ENCODE measurements at regions not wholly inside any gene's neighbourhood (a gene's known extent, or its start where the extent isn't known, plus 50 kb on each side); places are given as distances from the start of the nearest gene placed in this dataset.

DNA sequence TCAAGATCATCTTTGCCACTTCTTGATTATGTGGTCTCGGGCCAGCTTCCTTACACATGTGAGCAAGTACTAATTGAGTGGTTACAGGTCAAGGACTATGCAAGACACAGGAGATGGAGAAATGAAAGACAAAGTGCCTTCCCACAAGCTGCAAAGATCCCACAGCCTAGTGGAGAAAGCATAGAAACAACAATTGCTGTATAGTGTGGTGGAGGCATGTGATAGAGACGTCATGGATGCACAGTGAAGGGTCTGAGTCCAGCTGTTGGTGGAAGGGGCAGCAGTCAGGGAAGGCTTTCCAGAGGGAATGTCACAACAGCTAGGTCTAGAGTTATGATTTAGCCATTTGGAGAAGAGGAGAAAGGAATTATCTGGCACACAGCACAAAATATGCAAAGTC is 210.6 kb downstream of the KDR start:
- no peak for TF ChIP-seq POLR2A (IDR thresholded peaks at IDR 0.05)
- TF ChIP-seq, protein P1, sequence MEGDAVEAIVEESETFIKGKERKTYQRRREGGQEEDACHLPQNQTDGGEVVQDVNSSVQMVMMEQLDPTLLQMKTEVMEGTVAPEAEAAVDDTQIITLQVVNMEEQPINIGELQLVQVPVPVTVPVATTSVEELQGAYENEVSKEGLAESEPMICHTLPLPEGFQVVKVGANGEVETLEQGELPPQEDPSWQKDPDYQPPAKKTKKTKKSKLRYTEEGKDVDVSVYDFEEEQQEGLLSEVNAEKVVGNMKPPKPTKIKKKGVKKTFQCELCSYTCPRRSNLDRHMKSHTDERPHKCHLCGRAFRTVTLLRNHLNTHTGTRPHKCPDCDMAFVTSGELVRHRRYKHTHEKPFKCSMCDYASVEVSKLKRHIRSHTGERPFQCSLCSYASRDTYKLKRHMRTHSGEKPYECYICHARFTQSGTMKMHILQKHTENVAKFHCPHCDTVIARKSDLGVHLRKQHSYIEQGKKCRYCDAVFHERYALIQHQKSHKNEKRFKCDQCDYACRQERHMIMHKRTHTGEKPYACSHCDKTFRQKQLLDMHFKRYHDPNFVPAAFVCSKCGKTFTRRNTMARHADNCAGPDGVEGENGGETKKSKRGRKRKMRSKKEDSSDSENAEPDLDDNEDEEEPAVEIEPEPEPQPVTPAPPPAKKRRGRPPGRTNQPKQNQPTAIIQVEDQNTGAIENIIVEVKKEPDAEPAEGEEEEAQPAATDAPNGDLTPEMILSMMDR (IDR thresholded peaks at IDR 0.05) = no peak

Data from uterus (tissue), 2 donors.